Epithelial cell of proximal tubule (primary cell): ENCODE measurements at regions not wholly inside any gene's neighbourhood (a gene's known extent, or its start where the extent isn't known, plus 50 kb on each side); places are given as distances from the start of the nearest gene placed in this dataset.

ENCODE experiments used
- DNase-seq: peaks from one replicate; pipeline ENCODE4 v3.0.0-alpha.2; 2011; ENCODE audit warnings: low read depth
- H3K4me3 ChIP-seq: 2 replicates; pipeline ENCODE4 v1.5.1; 2011; ENCODE audit warnings: low read depth, mild to moderate bottlenecking, low read length
- CTCF ChIP-seq: conservative IDR thresholded peaks from 2 replicates; pipeline ENCODE4 v1.5.1; 2012; ENCODE audit warnings: low read depth, mild to moderate bottlenecking, low read length

- TF ChIP-seq CTCF = no peak
- H3K4me3 ChIP-seq = no peak overlapping the region
- DNase-seq = no peak
Measured at GRCh38 chr20:56769921-56770600, 141.0 kb downstream of the TFAP2C start.

GRCh38 chr20:56773749-56774148 lies 144.6 kb downstream of the TFAP2C start:
- no peak for TF ChIP-seq CTCF
- DNase-seq = no peak
- no peak overlapping the region for H3K4me3 ChIP-seq

- no peak for DNase-seq
- H3K4me3 ChIP-seq = no peak overlapping the region
- no peak for TF ChIP-seq CTCF
Measured at GRCh38 chr20:56774873-56775272, 145.8 kb downstream of the TFAP2C start.

- no peak for DNase-seq
- no peak overlapping the region for H3K4me3 ChIP-seq
- TF ChIP-seq CTCF = no peak
Measured at GRCh38 chr20:56776345-56776744, 147.2 kb downstream of the TFAP2C start.

DNA sequence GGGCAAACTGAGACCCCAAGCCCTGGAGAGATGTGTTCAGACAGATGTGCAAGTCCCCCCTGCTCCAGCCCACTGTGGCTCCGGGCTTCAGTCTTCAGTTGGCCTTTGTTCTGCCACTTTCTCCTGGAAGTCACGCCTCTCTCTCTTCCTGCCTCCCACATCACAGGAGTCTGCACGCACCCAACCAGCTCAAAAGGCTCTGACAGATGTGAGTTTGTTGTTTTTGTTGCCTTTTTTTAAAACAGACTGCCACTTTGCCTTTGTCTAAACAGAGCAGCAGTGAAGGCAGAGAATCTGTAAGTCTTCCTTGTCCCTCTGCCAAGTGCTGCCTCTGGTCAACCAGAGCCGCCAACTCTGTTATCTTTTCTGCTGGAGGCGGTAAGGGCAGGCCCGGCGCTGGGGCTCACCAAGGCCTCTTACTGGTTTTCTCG lies 149.7 kb downstream of the TFAP2C start:
- no peak overlapping the region for H3K4me3 ChIP-seq
- TF ChIP-seq CTCF = no peak
- no peak for DNase-seq

DNA sequence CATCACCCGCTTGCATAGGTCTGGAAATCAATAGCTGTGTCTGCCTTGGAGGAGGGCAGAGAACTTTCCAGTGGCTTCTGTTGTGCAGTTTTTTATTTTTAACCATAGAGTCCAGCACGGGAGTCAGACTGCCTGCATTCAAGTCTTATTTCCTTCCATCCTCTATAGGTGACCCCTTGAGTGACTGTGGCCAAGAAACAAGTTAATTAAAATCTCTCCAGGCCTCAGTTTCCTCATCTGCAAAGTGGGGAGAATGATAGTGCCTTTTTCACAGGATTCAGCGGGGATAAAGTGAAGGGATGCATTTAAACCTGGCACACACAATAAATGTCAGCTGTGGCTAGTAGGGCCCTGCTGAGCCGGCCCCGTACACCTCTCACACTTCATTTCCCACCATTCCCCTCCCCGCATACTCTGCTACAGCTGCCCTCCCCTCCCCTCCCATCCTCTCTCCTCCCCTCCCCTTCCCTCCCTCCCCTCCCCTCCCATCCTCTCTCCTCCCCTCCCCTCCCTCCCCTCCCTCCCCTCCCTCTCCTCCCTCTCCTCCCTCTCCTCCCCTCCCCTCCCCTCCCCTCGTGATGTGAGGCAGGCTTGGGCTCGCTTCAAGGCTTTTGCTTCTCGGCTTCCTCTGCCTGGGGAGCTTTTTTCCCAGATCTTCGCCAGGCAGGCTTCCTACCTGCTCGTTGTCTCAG lies 150.5 kb downstream of the TFAP2C start:
- no peak overlapping the region for H3K4me3 ChIP-seq
- DNase-seq = no peak
- no peak for TF ChIP-seq CTCF

GRCh38 chr20:56780266-56780665 lies 151.2 kb downstream of the TFAP2C start:
- TF ChIP-seq CTCF = no peak
- H3K4me3 ChIP-seq = no peak overlapping the region
- DNase-seq = no peak
